Endothelial cell of umbilical vein (primary cell): ENCODE measurements at regions not wholly inside any gene's neighbourhood (a gene's known extent, or its start where the extent isn't known, plus 50 kb on each side); places are given as distances from the start of the nearest gene placed in this dataset.

ENCODE experiments used
- BruUV-seq: library from RNA; stranded (reverse); fragments of 400-500 nt; replicated peaks from 2 replicates; lab custom pipeline; 2021; lab: Mats Ljungman, UMichigan
- CTCF ChIA-PET: fragments of 300-600, 350-600 bp; sonication (Branson Sonifier 250); formaldehyde crosslinking; loops from one replicate; lab custom pipeline; 2021; ENCODE audit warnings: antibody characterized with exemption, inconsistent platforms; lab: Charles Lee
- POLR2A ChIA-PET: fragments of 300-600, 350-600 bp; sonication (Branson Sonifier 250); formaldehyde crosslinking; loops from one replicate; lab custom pipeline; 2021; ENCODE audit warnings: antibody characterized with exemption, inconsistent platforms; lab: Charles Lee
- DNase-seq: peaks from one replicate; pipeline ENCODE4 v3.0.0-alpha.2; 2011; ENCODE audit warnings: low read depth, low spot score
- FAIRE-seq: peaks from 2 replicates; lab custom pipeline; 2011; peaks lifted over from hg19 to GRCh38; lab: Jason Lieb, UNC
- H2AFZ ChIP-seq: 2 replicates; pipeline ENCODE4 v1.6.0; 2012; ENCODE audit warnings: low read depth, low read length, control low read depth, inconsistent platforms
- H3K27ac ChIP-seq: 2 replicates; pipeline ENCODE4 v1.5.1; 2011; ENCODE audit warnings: low read depth, mild to moderate bottlenecking, control low read depth, low read length, moderate library complexity; ENCODE audit not compliant: insufficient read depth
- H3K27me3 ChIP-seq, 2 experiments: 2 replicates each; pipeline versions ENCODE4 v1.6.0 to v1.6.1; 2011; ENCODE audit warnings: low read length in 2 of 2, mixed read lengths in 1 of 2; ENCODE audit not compliant: control insufficient read depth in 2 of 2, insufficient read depth in 2 of 2
- H3K36me3 ChIP-seq, 2 experiments: 2 replicates in 1 of 2; 3 replicates in 1 of 2; pipeline ENCODE4 v1.5.1; 2011; ENCODE audit warnings: low read length in 2 of 2, mild to moderate bottlenecking in 1 of 2, moderate library complexity in 1 of 2; ENCODE audit not compliant: control insufficient read depth in 2 of 2, insufficient read depth in 2 of 2; ENCODE audit errors: extremely low read depth in 1 of 2
- H3K4me1 ChIP-seq: 3 replicates; pipeline ENCODE4 v1.5.1; 2011; ENCODE audit warnings: mild to moderate bottlenecking, low read length; ENCODE audit not compliant: control insufficient read depth, insufficient read depth; ENCODE audit errors: extremely low read depth
- H3K4me2 ChIP-seq: 2 replicates; pipeline ENCODE4 v1.6.1; 2011; ENCODE audit warnings: low read length, control low read depth, mixed read lengths; ENCODE audit not compliant: insufficient read depth
- H3K4me3 ChIP-seq, 3 experiments: fragments of 200-600 bp in 1 of 3; sonication (generic), shearing (Covaris generic) in 1 of 3; replicated peaks in 1 of 3; 2 replicates each; pipeline ENCODE4 v1.5.1; 2011 to 2016; ENCODE audit warnings: control low read depth in 3 of 3, low read length in 3 of 3, mild to moderate bottlenecking in 2 of 3, inconsistent platforms in 1 of 3, low read depth in 1 of 3, moderate library complexity in 1 of 3; ENCODE audit not compliant: insufficient read depth in 1 of 3
- H3K79me2 ChIP-seq: 2 replicates; pipeline ENCODE4 v1.6.0; 2012; ENCODE audit warnings: low read length, inconsistent platforms; ENCODE audit not compliant: control insufficient read depth, insufficient read depth
- H3K9ac ChIP-seq: replicated peaks from 2 replicates; pipeline ENCODE3; 2011; ENCODE audit warnings: low read length, control low read depth; ENCODE audit not compliant: insufficient read depth; ENCODE audit errors: extremely low read depth
- H3K9me1 ChIP-seq: replicated peaks from 3 replicates; pipeline ENCODE4 v1.6.0; 2011; ENCODE audit warnings: mild to moderate bottlenecking, low read length; ENCODE audit not compliant: control insufficient read depth, insufficient read depth; ENCODE audit errors: extremely low read depth
- H3K9me3 ChIP-seq: replicated peaks from 2 replicates; pipeline ENCODE4 v1.5.1; 2012; ENCODE audit warnings: low read length, inconsistent platforms; ENCODE audit not compliant: control insufficient read depth, insufficient read depth
- H4K20me1 ChIP-seq: replicated peaks from 2 replicates; pipeline ENCODE3; 2011; ENCODE audit warnings: mild to moderate bottlenecking, low read length; ENCODE audit not compliant: control insufficient read depth, insufficient read depth; ENCODE audit errors: extremely low read depth
- CTCF ChIP-seq, 2 donors: IDR thresholded peaks; 1 replicate in 1 of 2; 2 replicates in 1 of 2; pipeline ENCODE4 v1.5.1; 2011; ENCODE audit warnings: low read length in 2 of 2, mild to moderate bottlenecking in 2 of 2, moderate library complexity in 2 of 2, control low read depth in 1 of 2, inconsistent platforms in 1 of 2, low read depth in 1 of 2; ENCODE audit not compliant: insufficient read depth in 1 of 2; ENCODE audit errors: extremely low read depth in 1 of 2
- FOS ChIP-seq: IDR thresholded peaks from 2 replicates; pipeline ENCODE4 v1.6.1; 2011; ENCODE audit warnings: mild to moderate bottlenecking, low read length, moderate library complexity, borderline replicate concordance; ENCODE audit not compliant: insufficient read depth
- GATA2 ChIP-seq: IDR thresholded peaks from 2 replicates; pipeline ENCODE4 v1.7.0; 2011; ENCODE audit warnings: low read depth, mild to moderate bottlenecking, moderate library complexity, mixed read lengths, low read length; ENCODE audit not compliant: insufficient read length, insufficient read depth
- MYC ChIP-seq: IDR thresholded peaks from one replicate; pipeline ENCODE4 v1.6.1; 2011; ENCODE audit warnings: mild to moderate bottlenecking, low read depth, low read length
- dilution Hi-C: fragments of 300-500 bp; cut with MboI; formaldehyde crosslinking; loops from one replicate; pipeline ENCODE4 v1.15.0; 2019; ENCODE audit warnings: low sequenced_read_pairs; ENCODE audit not compliant: extremely low pct_ligation_motif_present
- intact Hi-C: fragments of 100-400 bp; cut with micrococcal nuclease; formaldehyde crosslinking; loops from one replicate; pipeline ENCODE4 v1.10.0; 2022

GRCh38 chr5:173704615-173705511 is 88.4 kb upstream of the BOD1 start:
- FAIRE-seq, result no peak
- intact Hi-C loops (no loop called here), dilution Hi-C loops (no loop called here)
- no TSS peak for BruUV-seq
- Histone ChIP-seq H3K36me3 (no peaks in the 10 kb centered on the region), H3K4me1 (no peaks in the 10 kb centered on the region), H3K79me2 (no peaks in the 10 kb centered on the region), H3K9me3 (no peaks in the 10 kb centered on the region), H2AFZ (no peak overlapping the region), H3K9ac (no peak overlapping the region), H3K4me2 (no peak overlapping the region), H3K4me3 (no peak overlapping the region), H3K9me1 (no peaks in the 10 kb centered on the region), H3K27ac (no peak overlapping the region), H4K20me1 (no peaks in the 10 kb centered on the region), H3K27me3 (no peaks in the 10 kb centered on the region)
- POLR2A ChIA-PET, result no interaction called here
- no peak for DNase-seq
- CTCF ChIA-PET, result no interaction called here
- no peak for TF ChIP-seq CTCF (IDR thresholded peaks at IDR 0.05; ENCODE audit: extremely low read depth in 1 of 2, insufficient read depth in 1 of 2, low read depth in 1 of 2, low read length in 2 of 2)
- no peak for TF ChIP-seq FOS
- no peak for TF ChIP-seq GATA2
- no peak for TF ChIP-seq MYC
